Lower leg skin (tissue), 4 donors: ENCODE measurements at regions not wholly inside any gene's neighbourhood (a gene's known extent, or its start where the extent isn't known, plus 50 kb on each side); places are given as distances from the start of the nearest gene placed in this dataset.

Source experiments
- DNase-seq, 2 donors: peaks; one replicate each; pipeline ENCODE4 v3.0.0-alpha.2; 2019; ENCODE audit warnings: low spot score in 2 of 2
- H3K4me3 ChIP-seq: fragments of 200-600 bp; sonication (generic); 2 replicates; pipeline ENCODE4 v1.5.1; 2017; ENCODE audit warnings: mild to moderate bottlenecking, low read depth; ENCODE audit not compliant: poor library complexity, severe bottlenecking
- POLR2A ChIP-seq, 2 donors: fragments of 450-650 bp; IDR thresholded peaks; one replicate each; pipeline ENCODE4 v1.6.1; 2016 to 2017; ENCODE audit warnings: antibody characterized with exemption in 2 of 2, mild to moderate bottlenecking in 1 of 2, moderate library complexity in 1 of 2
- WGBS, 2 donors: methylation state at CpG; one replicate each; pipeline ENCODE4 v1.1.5; 2018; 5-methylcytosine and 5-hydroxymethylcytosine counted together
- intact Hi-C: fragments of 100-400 bp; cut with DNase I; formaldehyde crosslinking; loops from one replicate; pipeline ENCODE4 v1.15.0; 2023; ENCODE audit warnings: low total_unique reads
- TF ChIP-seq, protein P1 (sequence below), 3 donors: fragments of 450-650 bp; IDR thresholded peaks; one replicate each; pipeline ENCODE4 v1.5.1; 2016; ENCODE audit warnings: antibody characterized with exemption in 3 of 3, mild to moderate bottlenecking in 3 of 3, moderate library complexity in 2 of 3

DNA sequence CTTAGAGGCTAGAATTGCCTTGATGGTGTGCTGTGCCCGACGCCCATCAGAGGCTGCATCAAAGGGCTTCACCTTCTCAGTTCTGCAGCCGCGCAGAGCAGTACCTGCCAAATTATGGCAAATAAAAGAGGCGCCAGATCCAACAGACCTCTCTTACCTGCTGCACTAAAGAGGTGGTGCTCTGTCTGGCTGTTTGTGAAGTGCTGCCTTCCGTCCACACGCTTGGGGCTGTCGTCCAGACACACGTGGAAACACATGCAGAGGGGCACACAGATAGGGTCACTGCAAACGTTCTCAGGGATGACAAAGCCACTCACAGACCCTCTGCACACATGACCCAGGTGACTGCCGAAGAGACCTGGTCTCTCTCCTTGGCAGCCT is 617.5 kb downstream of the VRK1 start:
- WGBS, 2 donors, result 78 to 89% methylated on average over 11 of the region's 11 CpGs
- no peak overlapping the region for H3K4me3 ChIP-seq
- DNase-seq, result no peak
- TF ChIP-seq, protein P1, sequence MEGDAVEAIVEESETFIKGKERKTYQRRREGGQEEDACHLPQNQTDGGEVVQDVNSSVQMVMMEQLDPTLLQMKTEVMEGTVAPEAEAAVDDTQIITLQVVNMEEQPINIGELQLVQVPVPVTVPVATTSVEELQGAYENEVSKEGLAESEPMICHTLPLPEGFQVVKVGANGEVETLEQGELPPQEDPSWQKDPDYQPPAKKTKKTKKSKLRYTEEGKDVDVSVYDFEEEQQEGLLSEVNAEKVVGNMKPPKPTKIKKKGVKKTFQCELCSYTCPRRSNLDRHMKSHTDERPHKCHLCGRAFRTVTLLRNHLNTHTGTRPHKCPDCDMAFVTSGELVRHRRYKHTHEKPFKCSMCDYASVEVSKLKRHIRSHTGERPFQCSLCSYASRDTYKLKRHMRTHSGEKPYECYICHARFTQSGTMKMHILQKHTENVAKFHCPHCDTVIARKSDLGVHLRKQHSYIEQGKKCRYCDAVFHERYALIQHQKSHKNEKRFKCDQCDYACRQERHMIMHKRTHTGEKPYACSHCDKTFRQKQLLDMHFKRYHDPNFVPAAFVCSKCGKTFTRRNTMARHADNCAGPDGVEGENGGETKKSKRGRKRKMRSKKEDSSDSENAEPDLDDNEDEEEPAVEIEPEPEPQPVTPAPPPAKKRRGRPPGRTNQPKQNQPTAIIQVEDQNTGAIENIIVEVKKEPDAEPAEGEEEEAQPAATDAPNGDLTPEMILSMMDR (IDR thresholded peaks at IDR 0.05), result no peak
- TF ChIP-seq POLR2A (IDR thresholded peaks at IDR 0.05), result no peak
- intact Hi-C loops, result no loop called here

DNA sequence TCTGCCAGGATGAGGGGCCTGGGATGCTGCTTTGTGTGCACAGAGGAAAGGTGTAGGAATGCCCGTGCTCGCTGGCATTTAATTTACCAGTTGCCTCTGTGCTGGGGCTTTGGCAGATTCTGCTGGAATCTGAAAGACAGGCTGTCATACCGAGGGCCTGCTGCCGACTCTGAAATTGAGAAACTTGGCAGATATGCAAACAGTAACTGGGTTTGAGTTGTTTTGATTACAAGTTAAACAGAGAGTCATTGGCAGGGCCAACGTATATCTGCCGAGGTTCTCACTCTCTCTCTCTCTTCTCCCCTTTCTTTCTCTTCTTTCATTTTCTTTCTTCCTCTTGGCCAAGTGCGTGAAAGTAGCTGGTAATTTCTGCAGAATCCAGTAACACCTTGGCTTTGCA is 618.7 kb downstream of the VRK1 start:
- TF ChIP-seq, protein P1 (IDR thresholded peaks at IDR 0.05), result no peak
- no peak for TF ChIP-seq POLR2A (IDR thresholded peaks at IDR 0.05)
- intact Hi-C loops, result no loop called here
- DNase-seq, result no peak

DNA sequence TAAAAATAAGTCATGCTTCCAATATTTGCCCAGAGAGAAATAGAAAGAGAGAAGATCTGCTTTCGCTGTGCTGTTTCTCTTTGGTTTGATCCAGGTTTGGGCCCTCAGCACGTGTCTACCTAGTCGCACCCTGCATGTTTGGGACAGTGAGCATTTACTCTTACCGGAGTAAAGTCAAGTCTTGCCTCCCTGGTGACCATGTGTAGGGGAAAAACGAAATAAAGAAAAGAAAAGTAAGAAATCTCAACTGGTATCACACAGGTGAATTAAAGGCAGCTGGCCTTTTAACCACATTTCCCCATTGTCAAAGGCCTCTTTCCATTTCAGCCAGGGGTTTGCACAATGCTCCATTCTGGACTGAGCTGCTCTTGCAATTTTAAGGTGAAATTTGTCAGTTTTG is 619.4 kb downstream of the VRK1 start:
- no peak overlapping the region for H3K4me3 ChIP-seq
- DNase-seq, result no peak
- 83 to 84% methylated on average over 5 of the region's 5 CpGs for WGBS, 2 donors
- TF ChIP-seq, protein P1 (IDR thresholded peaks at IDR 0.05), result no peak
- TF ChIP-seq POLR2A (IDR thresholded peaks at IDR 0.05), result no peak
- intact Hi-C loops, result no loop called here

More for the DNA sequence above, 618.7 kb downstream of the VRK1 start:
- 18 to 28% methylated on average over 7 of the region's 7 CpGs for WGBS, 2 donors
- no peak overlapping the region for H3K4me3 ChIP-seq

DNA sequence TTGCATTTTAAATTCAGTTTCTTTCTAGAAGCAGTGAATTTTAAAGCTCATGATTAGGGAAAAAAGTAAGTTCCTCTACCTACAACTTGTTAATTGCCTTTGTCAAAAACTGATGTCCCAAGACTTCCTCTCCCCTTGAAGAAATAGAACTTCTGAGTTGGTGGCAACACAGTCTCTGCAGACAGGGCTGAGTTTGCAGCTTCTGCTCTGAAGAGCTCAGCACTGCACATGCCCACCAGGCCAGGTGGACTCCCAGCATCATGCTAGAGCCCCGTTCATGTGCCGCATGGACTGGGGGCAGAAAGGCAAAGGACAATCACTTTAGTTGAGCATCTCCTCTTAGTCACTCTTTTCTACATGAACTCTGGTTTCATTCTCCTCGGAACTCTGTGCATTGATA is 620.1 kb downstream of the VRK1 start:
- H3K4me3 ChIP-seq, result no peak overlapping the region
- no peak for TF ChIP-seq POLR2A (IDR thresholded peaks at IDR 0.05)
- TF ChIP-seq, protein P1 (IDR thresholded peaks at IDR 0.05), result no peak

DNA sequence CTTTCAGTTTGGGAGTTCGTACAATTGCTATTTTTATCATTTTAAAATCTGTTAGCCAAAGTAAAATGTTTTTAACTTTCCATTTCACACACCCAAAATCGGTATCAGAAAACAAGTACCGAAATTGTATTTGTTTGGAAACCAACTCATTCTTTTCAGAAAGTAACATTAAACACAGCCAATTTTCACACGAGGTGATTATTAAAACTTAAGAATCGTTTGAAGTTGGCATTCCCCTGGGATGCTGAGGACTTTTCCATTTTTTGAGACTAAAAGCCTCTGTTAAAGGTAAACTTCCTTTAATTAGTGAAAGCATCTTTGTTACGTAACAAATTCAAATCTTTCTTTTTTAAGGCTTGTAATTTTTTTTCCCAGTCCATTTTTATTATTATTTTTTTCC is 623.0 kb downstream of the VRK1 start:
- WGBS, 2 donors, result 57 to 61% methylated on average over 6 of the region's 6 CpGs
- intact Hi-C loops, result no loop called here
- no peak for TF ChIP-seq POLR2A (IDR thresholded peaks at IDR 0.05)
- TF ChIP-seq, protein P1 (IDR thresholded peaks at IDR 0.05), result no peak

More for the DNA sequence above, 620.1 kb downstream of the VRK1 start:
- no peak for DNase-seq
- 95 to 98% methylated on average over 3 of the region's 3 CpGs for WGBS, 2 donors
- intact Hi-C loops, result no loop called here

DNA sequence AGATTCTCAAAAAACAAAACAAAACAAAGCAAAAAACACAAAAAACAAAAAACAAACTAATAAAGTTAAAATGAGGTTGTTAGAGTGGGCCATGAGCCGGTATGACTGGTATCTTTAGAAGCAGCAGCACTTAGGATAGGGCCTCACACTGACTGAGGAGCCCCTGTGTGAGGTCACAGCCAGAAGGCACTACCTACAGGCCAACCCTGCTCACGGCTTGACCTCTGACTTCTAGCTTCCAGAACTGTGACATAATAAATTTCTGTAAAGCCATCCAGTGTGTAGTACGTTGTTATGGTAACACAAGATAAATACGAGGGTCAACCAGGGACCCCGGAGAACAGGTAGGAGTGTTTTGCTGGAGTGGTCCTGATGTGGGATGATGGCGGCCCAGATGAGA is 629.6 kb downstream of the VRK1 start:
- no peak overlapping the region for H3K4me3 ChIP-seq
- intact Hi-C loops, result no loop called here
- no peak for TF ChIP-seq POLR2A (IDR thresholded peaks at IDR 0.05)
- TF ChIP-seq, protein P1 (IDR thresholded peaks at IDR 0.05), result no peak
- no peak for DNase-seq
- WGBS, 2 donors, result 85 to 88% methylated on average over 6 of the region's 6 CpGs

More for the DNA sequence above, 623.0 kb downstream of the VRK1 start:
- DNase-seq, result no peak
- H3K4me3 ChIP-seq, result no peak overlapping the region
